HEK293 (cell line): ENCODE measurements at regions not wholly inside any gene's neighbourhood (a gene's known extent, or its start where the extent isn't known, plus 50 kb on each side); places are given as distances from the start of the nearest gene placed in this dataset.

Experiments used
- CTCF ChIA-PET: fragments of 350-600 bp; formaldehyde crosslinking; extraction: SDS; loops from one replicate; lab custom pipeline; 2021; ENCODE audit warnings: antibody characterized with exemption; lab: Yijun Ruan, JAX
- POLR2A ChIA-PET: fragments of 300-600 bp; formaldehyde crosslinking; extraction: SDS; loops from one replicate; lab custom pipeline; 2020; ENCODE audit warnings: antibody characterized with exemption, inconsistent platforms; lab: Yijun Ruan, JAX
- H3K27ac ChIP-seq: fragments of 200-500 bp; sonication (Bioruptor generic); 2 replicates; pipeline ENCODE4 v1.5.1; 2014; ENCODE audit warnings: low read depth, low read length, control low read depth, inconsistent platforms; ENCODE audit errors: extremely low read depth
- H3K36me3 ChIP-seq, 2 experiments: fragments of 200-500 bp in 1 of 2; sonication (Bioruptor generic) in 1 of 2; 1 replicate in 1 of 2; 2 replicates in 1 of 2; pipeline ENCODE4 v1.5.1; 2014 to 2017; ENCODE audit warnings: inconsistent platforms in 2 of 2, low read length in 2 of 2; ENCODE audit not compliant: control insufficient read depth in 2 of 2, insufficient read depth in 1 of 2
- H3K4me1 ChIP-seq: fragments of 200-500 bp; sonication (Bioruptor generic); 2 replicates; pipeline ENCODE4 v1.5.1; 2014; ENCODE audit warnings: mild to moderate bottlenecking, low read length, inconsistent platforms; ENCODE audit not compliant: control insufficient read depth, insufficient read depth
- H3K4me3 ChIP-seq: 2 replicates; pipeline ENCODE4 v1.5.1; 2011; ENCODE audit warnings: low read depth, mild to moderate bottlenecking, control low read depth, low read length, moderate library complexity
- H3K9me3 ChIP-seq: fragments of 200-500 bp; sonication (Bioruptor generic); 2 replicates; pipeline ENCODE4 v1.5.1; 2014; ENCODE audit warnings: low read depth, low read length, inconsistent platforms; ENCODE audit not compliant: control insufficient read depth, insufficient read depth
- ATF2 ChIP-seq: fragments of 450-650 bp; formaldehyde crosslinking; IDR thresholded peaks from 2 replicates; pipeline ENCODE4 v1.5.1; 2016; ENCODE audit warnings: missing biosample characterization, missing genetic modification characterization, low read depth
- BCL11B ChIP-seq: fragments of 450-650 bp; formaldehyde crosslinking; IDR thresholded peaks from 2 replicates; pipeline ENCODE4 v1.5.1; 2016; ENCODE audit warnings: low read depth, missing biosample characterization, missing genetic modification characterization
- ELK4 ChIP-seq: IDR thresholded peaks from 2 replicates; pipeline ENCODE4 v1.6.1; 2011; ENCODE audit warnings: mild to moderate bottlenecking, low read depth, low read length, borderline replicate concordance
- FEZF1 ChIP-seq: fragments of 450-650 bp; formaldehyde crosslinking; IDR thresholded peaks from 2 replicates; pipeline ENCODE4 v1.5.1; 2016; ENCODE audit warnings: missing biosample characterization, missing genetic modification characterization
- HOXC10 ChIP-seq: sonication (generic); formaldehyde crosslinking; IDR thresholded peaks from 2 replicates; pipeline ENCODE4 v1.8.1; 2023; ENCODE audit warnings: mild to moderate bottlenecking, missing genetic modification reagents
- PRDM10 ChIP-seq: fragments of 450-650 bp; formaldehyde crosslinking; IDR thresholded peaks from 2 replicates; pipeline ENCODE4 v1.5.1; 2016; ENCODE audit warnings: missing biosample characterization, missing genetic modification characterization
- ZNF2 ChIP-seq: fragments of 450-650 bp; formaldehyde crosslinking; IDR thresholded peaks from 2 replicates; pipeline ENCODE4 v1.5.1; 2016; ENCODE audit warnings: missing biosample characterization, missing genetic modification characterization
- ZNF24 ChIP-seq: fragments of 450-650 bp; formaldehyde crosslinking; IDR thresholded peaks from 2 replicates; pipeline ENCODE4 v1.5.1; 2016; ENCODE audit warnings: missing biosample characterization, missing genetic modification characterization
- ZNF280C ChIP-seq: fragments of 450-650 bp; formaldehyde crosslinking; IDR thresholded peaks from 2 replicates; pipeline ENCODE4 v1.5.1; 2016; ENCODE audit warnings: missing biosample characterization, missing genetic modification characterization
- ZNF449 ChIP-seq: fragments of 450-650 bp; formaldehyde crosslinking; IDR thresholded peaks from 2 replicates; pipeline ENCODE4 v1.5.1; 2017; ENCODE audit warnings: missing biosample characterization, mild to moderate bottlenecking, missing genetic modification characterization, moderate library complexity
- ZNF555 ChIP-seq: fragments of 450-650 bp; formaldehyde crosslinking; conservative IDR thresholded peaks from 2 replicates; pipeline ENCODE4 v1.5.1; 2017; ENCODE audit warnings: missing biosample characterization, mild to moderate bottlenecking, missing genetic modification characterization, inconsistent platforms

- TF ChIP-seq PRDM10 (tag by site-specific recombination) (no peak), ZNF24 (no peak), FEZF1 (tag by site-specific recombination) (no peak), ATF2 (tag by site-specific recombination) (no peak)
These were observed 243.1 kb downstream of the ALDH8A1 start (continued) for GRCh38 chr6:134706806-134707205.

- POLR2A ChIA-PET, result no interaction called here
These were observed 243.7 kb downstream of the ALDH8A1 start for GRCh38 chr6:134706153-134706552.

More at GRCh38 chr6:134706153-134706552, 243.7 kb downstream of the ALDH8A1 start:
- Histone ChIP-seq H3K27ac (no peak overlapping the region), H3K9me3 (no peaks in the 10 kb centered on the region), H3K4me3 (no peak overlapping the region), H3K4me1 (peaks cover 6% of the 10 kb centered on the region; the same call in 1 of the 2 replicates), H3K36me3 (no peaks in the 10 kb centered on the region)
- CTCF ChIA-PET, result interaction anchor here (1.0 to 2.3 kb wide), 6 partner anchors 65 to 609 kb away, joined by 3 to 8 read pairs (median 4); no protein-coding TSS in a partner anchor
- TF ChIP-seq ZNF449 (tag by site-specific recombination), result no peak
- TF ChIP-seq ZNF555 (tag by site-specific recombination), result no peak
- no peak for TF ChIP-seq ZNF280C
- TF ChIP-seq BCL11B, result no peak
- no peak for TF ChIP-seq ZNF2 (tag by site-specific recombination)
- no peak for TF ChIP-seq ELK4
- no peak for TF ChIP-seq ATF2 (tag by site-specific recombination)
- no peak for TF ChIP-seq HOXC10 (CRISPR knock-in tag)
